Spinal cord (tissue), 9 donors: ENCODE measurements at regions not wholly inside any gene's neighbourhood (a gene's known extent, or its start where the extent isn't known, plus 50 kb on each side); places are given as distances from the start of the nearest gene placed in this dataset.

ENCODE experiments used
- DNase-seq, 6 donors: peaks; one replicate each; pipeline versions ENCODE4 v3.0.0 to v3.0.0-alpha.2; 2013 to 2015; ENCODE audit warnings: low spot score in 6 of 6, low read depth in 4 of 6
- H3K27ac ChIP-seq: one replicate; pipeline ENCODE4 v1.5.1; 2013; ENCODE audit warnings: low read depth, low read length, control low read depth
- H3K27me3 ChIP-seq: one replicate; pipeline ENCODE4 v1.6.1; 2013; ENCODE audit warnings: low read length; ENCODE audit not compliant: control insufficient read depth, insufficient read depth
- H3K36me3 ChIP-seq: one replicate; pipeline ENCODE4 v1.6.1; 2013; ENCODE audit warnings: low read length; ENCODE audit not compliant: control insufficient read depth, insufficient read depth
- H3K4me1 ChIP-seq: one replicate; pipeline ENCODE4 v1.6.1; 2013; ENCODE audit warnings: low read length; ENCODE audit not compliant: control insufficient read depth, insufficient read depth
- H3K4me3 ChIP-seq: one replicate; pipeline ENCODE4 v1.5.1; 2013; ENCODE audit warnings: low read depth, low read length, control low read depth
- H3K9me3 ChIP-seq: one replicate; pipeline ENCODE4 v1.6.1; 2013; ENCODE audit warnings: low read length; ENCODE audit not compliant: control insufficient read depth, insufficient read depth
- WGBS: methylation state at CpG from one replicate; pipeline ENCODE4 v1.1.5; 2013; ENCODE audit warnings: missing lambda C conversion rate; ENCODE audit not compliant: insufficient coverage; 5-methylcytosine and 5-hydroxymethylcytosine counted together
- donor health status: healthy.

- Histone ChIP-seq H3K9me3 (no peaks in the 10 kb centered on the region), H3K27ac (no peak overlapping the region), H3K27me3 (no peaks in the 10 kb centered on the region), H3K36me3 (no peaks in the 10 kb centered on the region), H3K4me1 (no peaks in the 10 kb centered on the region), H3K4me3 (no peak overlapping the region)
- WGBS, result no CpG with 5 or more reads among the region's 2 CpGs
- no peak for DNase-seq
Observed at GRCh38 chr11:103744496-103745153, 291.8 kb upstream of the DDI1 start.

- 100% methylated on average over 1 of the region's 1 CpG for WGBS
- DNase-seq, result no peak
Observed at GRCh38 chr11:103749158-103749557, 287.3 kb upstream of the DDI1 start.

GRCh38 chr11:103768816-103769215, 267.6 kb upstream of the DDI1 start:
- H3K27ac ChIP-seq, result no peak overlapping the region

More at GRCh38 chr11:103749158-103749557, 287.3 kb upstream of the DDI1 start:
- Histone ChIP-seq H3K27me3 (no peaks in the 10 kb centered on the region), H3K9me3 (no peaks in the 10 kb centered on the region), H3K4me3 (no peak overlapping the region), H3K36me3 (no peaks in the 10 kb centered on the region), H3K4me1 (no peaks in the 10 kb centered on the region), H3K27ac (no peak overlapping the region)

GRCh38 chr11:103773059-103773458, 263.4 kb upstream of the DDI1 start:
- DNase-seq, result peak in 1 of 6 donors; percentile 29
- Histone ChIP-seq H3K9me3 (no peaks in the 10 kb centered on the region), H3K36me3 (no peaks in the 10 kb centered on the region), H3K27me3 (no peaks in the 10 kb centered on the region), H3K4me3 (no peak overlapping the region), H3K4me1 (no peaks in the 10 kb centered on the region), H3K27ac (no peak overlapping the region)
- no CpG with 5 or more reads among the region's 2 CpGs for WGBS

More at GRCh38 chr11:103768816-103769215, 267.6 kb upstream of the DDI1 start:
- peak in 3 of 6 donors; percentile 15 to 88 (median 44) for DNase-seq
- no peaks in the 10 kb centered on the region for H3K36me3 ChIP-seq
- no peaks in the 10 kb centered on the region for H3K4me1 ChIP-seq
- H3K9me3 ChIP-seq, result no peaks in the 10 kb centered on the region
- no peak overlapping the region for H3K4me3 ChIP-seq
- no peaks in the 10 kb centered on the region for H3K27me3 ChIP-seq

GRCh38 chr11:103773537-103773936, 262.9 kb upstream of the DDI1 start:
- DNase-seq, result no peak
- H3K4me3 ChIP-seq, result no peak overlapping the region
- H3K9me3 ChIP-seq, result no peaks in the 10 kb centered on the region
- H3K27me3 ChIP-seq, result no peaks in the 10 kb centered on the region
- no peak overlapping the region for H3K27ac ChIP-seq
- WGBS, result 95% methylated on average over 10 of the region's 13 CpGs
- H3K36me3 ChIP-seq, result no peaks in the 10 kb centered on the region
- no peaks in the 10 kb centered on the region for H3K4me1 ChIP-seq

GRCh38 chr11:103779054-103779453, 257.4 kb upstream of the DDI1 start:
- no peak overlapping the region for H3K4me3 ChIP-seq
- no peaks in the 10 kb centered on the region for H3K4me1 ChIP-seq
- H3K36me3 ChIP-seq, result no peaks in the 10 kb centered on the region
- no peak for DNase-seq
- no peaks in the 10 kb centered on the region for H3K9me3 ChIP-seq
- no peaks in the 10 kb centered on the region for H3K27me3 ChIP-seq
- WGBS, result no CpG with 5 or more reads among the region's 1 CpG
- no peak overlapping the region for H3K27ac ChIP-seq

GRCh38 chr11:103789952-103790351, 246.5 kb upstream of the DDI1 start:
- H3K9me3 ChIP-seq, result peaks cover 5% of the 10 kb centered on the region
- H3K4me1 ChIP-seq, result no peaks in the 10 kb centered on the region
- peak in 2 of 6 donors; percentile 18 to 77 for DNase-seq
- no peak overlapping the region for H3K4me3 ChIP-seq
- no peak overlapping the region for H3K27ac ChIP-seq
- H3K27me3 ChIP-seq, result no peaks in the 10 kb centered on the region
- H3K36me3 ChIP-seq, result no peaks in the 10 kb centered on the region

GRCh38 chr11:103792981-103793468, 243.4 kb upstream of the DDI1 start:
- Histone ChIP-seq H3K27ac (no peak overlapping the region), H3K9me3 (no peaks in the 10 kb centered on the region), H3K4me1 (no peaks in the 10 kb centered on the region), H3K36me3 (no peaks in the 10 kb centered on the region), H3K4me3 (no peak overlapping the region), H3K27me3 (no peaks in the 10 kb centered on the region)
- no CpG with 5 or more reads among the region's 1 CpG for WGBS
- DNase-seq, result no peak

GRCh38 chr11:103794262-103794661, 242.2 kb upstream of the DDI1 start:
- Histone ChIP-seq H3K36me3 (no peaks in the 10 kb centered on the region), H3K4me3 (no peak overlapping the region)
- WGBS, result no CpG with 5 or more reads among the region's 2 CpGs

GRCh38 chr11:103798026-103798425, 238.4 kb upstream of the DDI1 start:
- no peaks in the 10 kb centered on the region for H3K36me3 ChIP-seq
- no peak overlapping the region for H3K27ac ChIP-seq
- no peaks in the 10 kb centered on the region for H3K9me3 ChIP-seq
- 60% methylated on average over 1 of the region's 1 CpG for WGBS
- no peak overlapping the region for H3K4me3 ChIP-seq
- no peak for DNase-seq
- H3K4me1 ChIP-seq, result peaks cover 3% of the 10 kb centered on the region
- H3K27me3 ChIP-seq, result no peaks in the 10 kb centered on the region

More at GRCh38 chr11:103794262-103794661, 242.2 kb upstream of the DDI1 start:
- no peaks in the 10 kb centered on the region for H3K4me1 ChIP-seq
- H3K9me3 ChIP-seq, result no peaks in the 10 kb centered on the region
- H3K27me3 ChIP-seq, result no peaks in the 10 kb centered on the region
- no peak overlapping the region for H3K27ac ChIP-seq
- DNase-seq, result no peak
